Osteoblast (primary cell): ENCODE measurements at regions not wholly inside any gene's neighbourhood (a gene's known extent, or its start where the extent isn't known, plus 50 kb on each side); places are given as distances from the start of the nearest gene placed in this dataset.

Experiments used
- DNase-seq: peaks from one replicate; pipeline ENCODE4 v3.0.0; 2011; ENCODE audit warnings: low spot score, mixed read lengths; ENCODE audit not compliant: insufficient read length; ENCODE audit errors: missing footprints
- H2AFZ ChIP-seq: 2 replicates; pipeline ENCODE4 v1.6.0; 2011; ENCODE audit warnings: mild to moderate bottlenecking, low read length
- H3K27ac ChIP-seq: 2 replicates; pipeline ENCODE4 v1.5.1; 2011; ENCODE audit warnings: mild to moderate bottlenecking, low read depth, low read length, moderate library complexity
- H3K27me3 ChIP-seq: 2 replicates; pipeline ENCODE4 v1.6.0; 2012; ENCODE audit warnings: mild to moderate bottlenecking, control low read depth, inconsistent platforms, low read length, moderate library complexity; ENCODE audit not compliant: insufficient read depth
- H3K36me3 ChIP-seq: 2 replicates; pipeline ENCODE4 v1.5.1; 2011; ENCODE audit warnings: mild to moderate bottlenecking, low read length, control low read depth, moderate library complexity; ENCODE audit not compliant: insufficient read depth
- H3K4me1 ChIP-seq: 2 replicates; pipeline ENCODE4 v1.5.1; 2011; ENCODE audit warnings: mild to moderate bottlenecking, low read length, control low read depth, moderate library complexity; ENCODE audit not compliant: insufficient read depth
- H3K4me2 ChIP-seq: 2 replicates; pipeline ENCODE4 v1.6.0; 2011; ENCODE audit warnings: mild to moderate bottlenecking, low read length; ENCODE audit not compliant: insufficient read depth
- H3K4me3 ChIP-seq: fragments of 200-600 bp; sonication (generic); 3 replicates; pipeline ENCODE4 v1.5.1; 2012; ENCODE audit warnings: mild to moderate bottlenecking, low read length, inconsistent platforms; ENCODE audit not compliant: insufficient read depth
- H3K79me2 ChIP-seq: 2 replicates; pipeline ENCODE4 v1.6.0; 2012; ENCODE audit warnings: mild to moderate bottlenecking, low read length, control low read depth, inconsistent platforms; ENCODE audit not compliant: insufficient read depth
- H3K9me3 ChIP-seq: 2 replicates; pipeline ENCODE4 v1.5.1; 2011; ENCODE audit warnings: low read depth, low read length, control low read depth
- H4K20me1 ChIP-seq: 2 replicates; pipeline ENCODE4 v1.6.0; 2012; ENCODE audit warnings: mild to moderate bottlenecking, low read length, control low read depth; ENCODE audit not compliant: insufficient read depth
- TF ChIP-seq, protein P1 (sequence below): IDR thresholded peaks from 2 replicates; pipeline ENCODE4 v1.5.1; 2011; ENCODE audit warnings: mild to moderate bottlenecking, low read depth, low read length, moderate library complexity; ENCODE audit errors: extremely low read depth

DNA sequence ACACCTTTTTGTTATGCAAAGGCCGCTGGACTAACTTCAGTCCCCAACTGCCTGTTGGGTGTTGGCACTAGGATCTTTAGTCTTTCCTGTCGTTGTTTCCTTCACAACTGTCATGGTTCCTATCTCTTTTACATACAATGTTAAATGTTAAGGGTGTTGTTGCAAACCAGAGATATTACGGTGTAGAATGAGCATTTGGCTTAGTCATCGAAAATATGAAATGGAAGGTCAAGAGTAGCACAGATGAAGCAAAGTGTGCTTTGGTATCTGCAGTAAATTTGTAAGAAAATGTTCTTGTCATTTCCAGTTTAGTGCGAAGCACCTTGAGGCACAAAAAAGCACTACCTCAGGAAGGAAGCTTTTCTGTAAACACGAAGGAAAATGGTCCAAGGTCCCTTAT is 751.3 kb upstream of the LRFN5 start:
- no peaks in the 10 kb centered on the region for H3K79me2 ChIP-seq
- H3K4me1 ChIP-seq: no peaks in the 10 kb centered on the region

DNA sequence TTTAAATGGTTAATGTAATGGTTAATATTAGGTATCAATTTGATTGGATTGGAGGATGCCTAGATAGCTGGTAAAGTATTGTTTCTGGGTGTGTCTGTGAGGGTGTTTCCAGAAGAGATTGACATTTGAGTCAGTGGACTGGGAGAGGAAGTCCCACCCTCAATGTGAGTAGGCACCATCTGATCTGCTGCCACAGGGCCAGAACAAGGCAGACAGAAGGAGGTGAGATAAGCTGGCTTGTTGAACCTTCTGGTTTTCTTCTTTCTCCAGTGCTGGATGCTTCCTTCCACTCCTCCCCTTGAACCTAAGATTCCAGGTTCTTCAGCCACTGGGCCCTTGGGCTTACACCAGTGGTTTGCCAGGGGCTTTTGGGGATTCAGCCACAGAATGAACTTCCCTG is 756.5 kb upstream of the LRFN5 start:
- no peak overlapping the region for H2AFZ ChIP-seq
- H3K4me3 ChIP-seq: no peak overlapping the region
- no peaks in the 10 kb centered on the region for H3K4me1 ChIP-seq
- no peaks in the 10 kb centered on the region for H3K27me3 ChIP-seq
- peaks cover 3% of the 10 kb centered on the region for H3K9me3 ChIP-seq
- no peak overlapping the region for H3K27ac ChIP-seq
- DNase-seq: no peak
- H3K4me2 ChIP-seq: no peak overlapping the region
- TF ChIP-seq, protein P1, sequence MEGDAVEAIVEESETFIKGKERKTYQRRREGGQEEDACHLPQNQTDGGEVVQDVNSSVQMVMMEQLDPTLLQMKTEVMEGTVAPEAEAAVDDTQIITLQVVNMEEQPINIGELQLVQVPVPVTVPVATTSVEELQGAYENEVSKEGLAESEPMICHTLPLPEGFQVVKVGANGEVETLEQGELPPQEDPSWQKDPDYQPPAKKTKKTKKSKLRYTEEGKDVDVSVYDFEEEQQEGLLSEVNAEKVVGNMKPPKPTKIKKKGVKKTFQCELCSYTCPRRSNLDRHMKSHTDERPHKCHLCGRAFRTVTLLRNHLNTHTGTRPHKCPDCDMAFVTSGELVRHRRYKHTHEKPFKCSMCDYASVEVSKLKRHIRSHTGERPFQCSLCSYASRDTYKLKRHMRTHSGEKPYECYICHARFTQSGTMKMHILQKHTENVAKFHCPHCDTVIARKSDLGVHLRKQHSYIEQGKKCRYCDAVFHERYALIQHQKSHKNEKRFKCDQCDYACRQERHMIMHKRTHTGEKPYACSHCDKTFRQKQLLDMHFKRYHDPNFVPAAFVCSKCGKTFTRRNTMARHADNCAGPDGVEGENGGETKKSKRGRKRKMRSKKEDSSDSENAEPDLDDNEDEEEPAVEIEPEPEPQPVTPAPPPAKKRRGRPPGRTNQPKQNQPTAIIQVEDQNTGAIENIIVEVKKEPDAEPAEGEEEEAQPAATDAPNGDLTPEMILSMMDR: no peak
- no peaks in the 10 kb centered on the region for H4K20me1 ChIP-seq
- H3K36me3 ChIP-seq: no peaks in the 10 kb centered on the region
- no peaks in the 10 kb centered on the region for H3K79me2 ChIP-seq

More for the DNA sequence above, 751.3 kb upstream of the LRFN5 start:
- Histone ChIP-seq H3K27ac (no peak overlapping the region), H3K36me3 (no peaks in the 10 kb centered on the region), H3K4me3 (no peak overlapping the region), H3K9me3 (peaks cover 3% of the 10 kb centered on the region), H2AFZ (no peak overlapping the region), H3K27me3 (no peaks in the 10 kb centered on the region), H4K20me1 (no peaks in the 10 kb centered on the region), H3K4me2 (no peak overlapping the region)
- TF ChIP-seq, protein P1: no peak
- no peak for DNase-seq

DNA sequence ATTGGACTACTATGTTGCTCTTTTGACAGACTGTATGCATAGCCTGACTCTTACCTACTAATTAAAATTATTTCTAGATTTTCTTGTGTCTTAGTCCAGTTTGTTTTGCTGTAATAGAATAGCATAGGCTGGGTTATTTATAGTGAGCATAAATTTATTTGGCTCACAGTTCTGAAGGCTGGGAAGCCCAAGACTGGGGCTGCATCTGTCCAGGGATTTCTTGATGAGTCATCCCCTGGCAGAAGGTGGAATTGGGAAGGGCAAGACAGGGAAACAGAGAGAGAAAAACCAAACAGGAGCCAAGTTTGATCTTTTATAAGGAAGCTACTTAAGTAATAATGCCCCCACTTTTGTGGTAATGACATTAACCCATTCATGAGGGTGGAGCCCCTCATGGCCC is 759.2 kb upstream of the LRFN5 start:
- no peak overlapping the region for H2AFZ ChIP-seq
- H3K79me2 ChIP-seq: no peaks in the 10 kb centered on the region
- no peaks in the 10 kb centered on the region for H3K4me1 ChIP-seq
- no peaks in the 10 kb centered on the region for H3K9me3 ChIP-seq
- H3K27me3 ChIP-seq: no peaks in the 10 kb centered on the region
- no peak for DNase-seq
- H3K4me3 ChIP-seq: no peak overlapping the region
- no peak overlapping the region for H3K4me2 ChIP-seq
- no peaks in the 10 kb centered on the region for H3K36me3 ChIP-seq
- TF ChIP-seq, protein P1: no peak
- H3K27ac ChIP-seq: no peak overlapping the region
- H4K20me1 ChIP-seq: no peaks in the 10 kb centered on the region

DNA sequence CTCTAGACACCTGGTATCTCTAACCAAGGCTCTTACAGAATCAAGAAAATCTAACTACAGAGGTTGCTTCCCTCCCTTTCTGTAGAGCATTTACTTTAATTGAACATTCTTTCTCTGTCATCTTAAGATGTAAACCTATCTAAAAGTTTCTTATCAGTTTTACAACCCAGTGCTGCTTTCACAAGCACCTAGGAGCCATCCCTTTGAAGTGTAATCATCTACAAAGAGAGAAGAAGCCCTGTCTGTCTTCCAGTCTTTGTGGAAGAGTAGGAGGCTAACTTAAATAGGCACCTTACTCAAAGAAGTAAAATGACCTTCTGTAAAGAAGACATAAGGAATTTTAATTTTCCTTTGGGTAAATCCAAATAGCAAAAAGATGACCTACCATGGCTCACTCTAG is 763.9 kb upstream of the LRFN5 start:
- H3K27ac ChIP-seq: no peak overlapping the region
- DNase-seq: no peak
- TF ChIP-seq, protein P1: no peak

More for the DNA sequence above, 763.9 kb upstream of the LRFN5 start:
- no peak overlapping the region for H2AFZ ChIP-seq
- H3K79me2 ChIP-seq: no peaks in the 10 kb centered on the region
- no peaks in the 10 kb centered on the region for H4K20me1 ChIP-seq
- no peaks in the 10 kb centered on the region for H3K36me3 ChIP-seq
- no peaks in the 10 kb centered on the region for H3K9me3 ChIP-seq
- H3K4me1 ChIP-seq: no peaks in the 10 kb centered on the region
- no peaks in the 10 kb centered on the region for H3K27me3 ChIP-seq
- H3K4me3 ChIP-seq: no peak overlapping the region
- no peak overlapping the region for H3K4me2 ChIP-seq
